Brain microvascular endothelial cell (primary cell): ENCODE measurements at regions not wholly inside any gene's neighbourhood (a gene's known extent, or its start where the extent isn't known, plus 50 kb on each side); places are given as distances from the start of the nearest gene placed in this dataset.

Source experiments
- DNase-seq: peaks from one replicate; pipeline ENCODE4 v3.0.0-alpha.2; 2020
- H3K27ac ChIP-seq: fragments of 250-450 bp; sonication (Bioruptor Pico); 2 replicates; pipeline ENCODE4 v1.5.1; 2020; ENCODE audit warnings: mild to moderate bottlenecking, moderate library complexity
- H3K27me3 ChIP-seq: fragments of 250-450 bp; sonication (Bioruptor Pico); replicated peaks from 2 replicates; pipeline ENCODE4 v1.5.1; 2020; ENCODE audit warnings: mild to moderate bottlenecking
- H3K36me3 ChIP-seq: fragments of 250-450 bp; sonication (Bioruptor Pico); replicated peaks from 2 replicates; pipeline ENCODE4 v1.5.1; 2020; ENCODE audit warnings: mild to moderate bottlenecking
- H3K4me3 ChIP-seq: 2 replicates; pipeline ENCODE4 v1.5.1; 2011; ENCODE audit warnings: low read depth, mild to moderate bottlenecking, control low read depth, low read length, moderate library complexity
- CTCF ChIP-seq: IDR thresholded peaks from 2 replicates; pipeline ENCODE4 v1.5.1; 2011; ENCODE audit warnings: low read depth, mild to moderate bottlenecking, moderate library complexity, low read length, control low read depth, inconsistent platforms; ENCODE audit errors: missing control alignments
- in situ Hi-C: cut with HindIII; loops from 2 replicates; pipeline ENCODE4 v1.10.0; 2017; ENCODE audit warnings: low sequenced_read_pairs, low pct_ligation_motif_present

DNA sequence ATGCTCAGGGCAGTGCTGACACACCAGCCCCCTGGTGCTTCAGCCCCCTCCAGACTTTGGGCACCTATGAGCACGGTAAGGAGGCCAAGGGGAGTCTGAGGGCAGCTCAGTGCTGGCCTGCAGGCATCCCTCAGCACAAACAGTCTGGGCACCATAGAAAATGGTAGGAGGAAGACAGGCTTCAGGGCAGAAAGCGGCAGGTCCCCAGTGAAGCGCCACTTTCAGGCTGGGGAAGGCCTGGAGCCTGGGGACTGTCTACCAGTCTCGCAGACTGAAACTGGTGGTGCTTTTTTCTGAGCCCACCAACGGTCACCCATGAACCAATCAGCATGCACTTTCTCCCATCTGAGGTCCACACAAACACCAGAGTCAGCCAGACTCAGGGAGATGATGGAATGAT, 1074.7 kb downstream of the PCDH18 start:
- no peak overlapping the region for H3K4me3 ChIP-seq
- in situ Hi-C loops = no loop called here
- DNase-seq = no peak
- H3K36me3 ChIP-seq = no peaks in the 10 kb centered on the region
- H3K27ac ChIP-seq = no peak overlapping the region
- TF ChIP-seq CTCF = no peak
- no peaks in the 10 kb centered on the region for H3K27me3 ChIP-seq

GRCh38 chr4:136457004-136457403, 1075.3 kb downstream of the PCDH18 start:
- TF ChIP-seq CTCF = no peak
- in situ Hi-C loops = no loop called here
- Histone ChIP-seq H3K27ac (no peak overlapping the region), H3K36me3 (no peaks in the 10 kb centered on the region), H3K27me3 (no peaks in the 10 kb centered on the region), H3K4me3 (no peak overlapping the region)
- DNase-seq = no peak

- no peaks in the 10 kb centered on the region for H3K36me3 ChIP-seq
- no peak overlapping the region for H3K27ac ChIP-seq
- no peak for TF ChIP-seq CTCF
Observed at GRCh38 chr4:136443006-136443405, 1089.3 kb downstream of the PCDH18 start.

DNA sequence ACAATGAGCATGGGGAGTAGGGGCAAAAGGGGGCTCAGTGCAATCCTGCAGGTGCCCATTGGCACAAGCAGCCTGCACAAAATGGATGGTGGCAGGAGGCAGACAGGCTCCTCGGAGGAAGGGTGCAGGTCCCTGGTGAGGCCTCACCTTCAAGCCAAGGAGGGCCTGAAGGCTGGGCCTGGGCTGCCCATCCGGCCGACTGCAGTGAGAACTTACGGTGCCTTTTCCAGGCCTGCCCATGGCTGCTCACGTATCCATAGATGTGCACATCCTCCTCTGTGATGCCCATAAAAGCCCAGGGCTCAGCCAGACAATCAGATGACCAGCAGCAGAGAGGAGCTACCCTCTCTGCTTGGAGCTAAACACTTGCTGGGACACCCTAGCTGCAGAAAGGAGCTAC, 1089.8 kb downstream of the PCDH18 start:
- H3K27me3 ChIP-seq = no peaks in the 10 kb centered on the region
- no peak for DNase-seq
- H3K36me3 ChIP-seq = no peaks in the 10 kb centered on the region
- no peak for TF ChIP-seq CTCF
- no peak overlapping the region for H3K27ac ChIP-seq
- no peak overlapping the region for H3K4me3 ChIP-seq
- in situ Hi-C loops = no loop called here

More at GRCh38 chr4:136443006-136443405, 1089.3 kb downstream of the PCDH18 start:
- Histone ChIP-seq H3K4me3 (no peak overlapping the region), H3K27me3 (no peaks in the 10 kb centered on the region)
- no peak for DNase-seq
- in situ Hi-C loops = no loop called here

DNA sequence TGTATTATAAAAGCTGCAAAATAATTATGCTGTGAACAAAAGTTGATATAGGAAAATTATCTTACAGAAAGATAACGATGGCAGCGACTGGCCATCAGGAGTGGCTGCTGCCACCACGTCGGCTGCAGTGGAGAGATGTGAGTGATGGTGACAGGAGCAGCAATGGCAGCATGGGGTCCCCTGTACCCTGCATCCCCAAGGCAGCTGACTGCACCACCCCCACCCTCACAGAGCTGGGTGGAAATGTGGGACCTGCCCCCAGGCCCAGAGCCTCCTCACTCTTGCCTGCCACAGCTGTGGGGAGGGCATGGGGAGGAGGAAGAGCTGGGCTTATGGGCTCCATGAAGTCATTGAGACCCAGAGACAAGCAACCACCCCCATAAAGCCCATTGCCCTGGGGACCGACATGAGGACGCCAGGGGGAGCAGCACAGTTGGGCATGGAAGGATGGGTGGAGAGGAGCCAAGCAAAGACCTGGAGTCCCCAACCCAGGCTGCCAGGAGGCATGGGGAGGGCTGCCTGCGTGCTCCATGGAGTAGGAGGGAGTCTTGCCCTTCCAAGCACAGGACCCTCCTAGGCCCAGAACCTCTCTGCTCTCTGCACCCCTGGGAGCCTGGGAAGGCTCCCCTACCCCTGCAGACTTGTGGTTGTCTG, 1090.5 kb downstream of the PCDH18 start:
- Histone ChIP-seq H3K36me3 (no peaks in the 10 kb centered on the region), H3K4me3 (no peak overlapping the region), H3K27me3 (no peaks in the 10 kb centered on the region), H3K27ac (no peak overlapping the region)
- DNase-seq = no peak
- no peak for TF ChIP-seq CTCF
- in situ Hi-C loops = no loop called here

- no peaks in the 10 kb centered on the region for H3K27me3 ChIP-seq
- no peaks in the 10 kb centered on the region for H3K36me3 ChIP-seq
- no peak overlapping the region for H3K27ac ChIP-seq
- in situ Hi-C loops = no loop called here
- no peak overlapping the region for H3K4me3 ChIP-seq
- DNase-seq = no peak
- no peak for TF ChIP-seq CTCF
Observed at GRCh38 chr4:136438645-136439044, 1093.6 kb downstream of the PCDH18 start.
